Body of pancreas (tissue), 4 donors: ENCODE measurements at regions not wholly inside any gene's neighbourhood (a gene's known extent, or its start where the extent isn't known, plus 50 kb on each side); places are given as distances from the start of the nearest gene placed in this dataset.

Source experiments
- ATAC-seq: fragments of 150-250 bp; one replicate; pipeline ENCODE4 v1.9.1; 2016
- DNase-seq, 4 donors: peaks; one replicate each; pipeline ENCODE4 v3.0.0-alpha.2; 2019
- H3K27ac ChIP-seq, 4 donors: fragments of 200-600 bp; sonication (generic); 1 replicate in 3 of 4; 2 replicates in 1 of 4; pipeline versions ENCODE4 v1.5.1 to v1.6.1; 2016 to 2019; ENCODE audit warnings: mild to moderate bottlenecking in 1 of 4, mixed read lengths in 1 of 4, moderate library complexity in 1 of 4
- H3K27me3 ChIP-seq, 2 donors: fragments of 200-600 bp; sonication (generic); one replicate each; pipeline ENCODE4 v1.6.0; 2016; ENCODE audit warnings: mild to moderate bottlenecking in 1 of 2
- H3K36me3 ChIP-seq, 2 donors: fragments of 200-600 bp; sonication (generic); replicated peaks in 1 of 2; 2 replicates each; pipeline ENCODE4 v1.5.1; 2016; ENCODE audit warnings: low read depth in 2 of 2; ENCODE audit not compliant: insufficient read depth in 1 of 2
- H3K4me1 ChIP-seq: fragments of 200-600 bp; sonication (generic); one replicate; pipeline ENCODE4 v1.6.0; 2016
- H3K4me3 ChIP-seq, 2 donors: fragments of 200-600 bp; sonication (generic); 1 replicate in 1 of 2; 2 replicates in 1 of 2; pipeline ENCODE4 v1.5.1; 2016 to 2019
- H3K9me3 ChIP-seq, 3 donors: fragments of 200-600 bp; sonication (generic); 1 replicate in 2 of 3; 2 replicates in 1 of 3; pipeline ENCODE4 v1.5.1; 2016
- CTCF ChIP-seq, 7 experiments: fragments of 450-650 bp in 4 of 7; fragments of 200-600 bp in 3 of 7; sonication (generic) in 3 of 7; IDR thresholded peaks; one replicate each; pipeline ENCODE4 v1.5.1; 2016 to 2019; ENCODE audit warnings: antibody characterized with exemption in 7 of 7
- POLR2A ChIP-seq, 3 donors: fragments of 450-650 bp; IDR thresholded peaks; one replicate each; pipeline ENCODE4 v1.6.1; 2016; ENCODE audit warnings: antibody characterized with exemption in 3 of 3, mild to moderate bottlenecking in 2 of 3
- WGBS, 2 donors: methylation state at CpG; one replicate each; pipeline ENCODE4 v1.1.5; 2017; 5-methylcytosine and 5-hydroxymethylcytosine counted together
- intact Hi-C: fragments of 100-400 bp; cut with DNase I; formaldehyde crosslinking; loops from one replicate; pipeline ENCODE4 v1.15.1; 2023

- DNase-seq (no peak), ATAC-seq (no peak)
- Histone ChIP-seq H3K4me3 (no peak overlapping the region), H3K36me3 (no peaks in the 10 kb centered on the region), H3K4me1 (no peaks in the 10 kb centered on the region), H3K27ac (no peak overlapping the region), H3K27me3 (no peaks in the 10 kb centered on the region), H3K9me3 (no peaks in the 10 kb centered on the region)
- intact Hi-C loops: no loop called here
- TF ChIP-seq CTCF (IDR thresholded peaks at IDR 0.05) (no peak), POLR2A (IDR thresholded peaks at IDR 0.05) (no peak)
- 32 to 37% methylated on average over 3 of the region's 3 CpGs for WGBS, 2 donors
Measured at GRCh38 chr9:108339251-108339650, 516.5 kb downstream of the ACTL7B start.

GRCh38 chr9:108336575-108336974 lies 519.2 kb downstream of the ACTL7B start:
- Histone ChIP-seq H3K4me1 (no peaks in the 10 kb centered on the region), H3K36me3 (no peaks in the 10 kb centered on the region), H3K4me3 (no peak overlapping the region), H3K27ac (no peak overlapping the region), H3K9me3 (no peaks in the 10 kb centered on the region), H3K27me3 (no peaks in the 10 kb centered on the region)
- intact Hi-C loops: no loop called here
- ATAC-seq (no peak), DNase-seq (no peak)
- whole genome bisulfite sequencing, 2 donors: 62 to 68% methylated on average over 2 of the region's 2 CpGs
- TF ChIP-seq CTCF (IDR thresholded peaks at IDR 0.05) (no peak), POLR2A (IDR thresholded peaks at IDR 0.05) (no peak)

GRCh38 chr9:108333530-108333983 lies 522.2 kb downstream of the ACTL7B start:
- Histone ChIP-seq H3K4me3 (no peak overlapping the region), H3K9me3 (no peaks in the 10 kb centered on the region), H3K27me3 (no peaks in the 10 kb centered on the region), H3K27ac (no peak overlapping the region), H3K4me1 (no peaks in the 10 kb centered on the region), H3K36me3 (no peaks in the 10 kb centered on the region)
- TF ChIP-seq POLR2A (IDR thresholded peaks at IDR 0.05) (no peak), CTCF (IDR thresholded peaks at IDR 0.05) (no peak)
- intact Hi-C loops: no loop called here
- ATAC-seq (no peak), DNase-seq (no peak)
- WGBS, 2 donors: 23 to 58% methylated on average over 1 of the region's 1 CpG

- Histone ChIP-seq H3K4me1 (no peaks in the 10 kb centered on the region), H3K27me3 (no peaks in the 10 kb centered on the region), H3K36me3 (no peaks in the 10 kb centered on the region), H3K9me3 (no peaks in the 10 kb centered on the region), H3K27ac (no peak overlapping the region), H3K4me3 (no peak overlapping the region)
- intact Hi-C loops: no loop called here
- TF ChIP-seq POLR2A (IDR thresholded peaks at IDR 0.05) (no peak), CTCF (IDR thresholded peaks at IDR 0.05) (no peak)
- 74 to 76% methylated on average over 2 of the region's 2 CpGs for WGBS, 2 donors
- no peak for ATAC-seq
- no peak for DNase-seq
Measured at GRCh38 chr9:108331596-108331995, 524.2 kb downstream of the ACTL7B start.

GRCh38 chr9:108325406-108325805 lies 530.4 kb downstream of the ACTL7B start:
- intact Hi-C loops: no loop called here
- ATAC-seq (no peak), DNase-seq (no peak)
- H3K27me3 ChIP-seq: no peaks in the 10 kb centered on the region
- no peak overlapping the region for H3K27ac ChIP-seq
- no peaks in the 10 kb centered on the region for H3K4me1 ChIP-seq
- no peaks in the 10 kb centered on the region for H3K36me3 ChIP-seq
- no peaks in the 10 kb centered on the region for H3K9me3 ChIP-seq
- TF ChIP-seq POLR2A (IDR thresholded peaks at IDR 0.05) (no peak), CTCF (IDR thresholded peaks at IDR 0.05) (no peak)
- H3K4me3 ChIP-seq: no peak overlapping the region
- 72 to 100% methylated on average over 1 of the region's 1 CpG for WGBS, 2 donors
